ENCODE measurements at regions not wholly inside any gene's neighbourhood (a gene's known extent, or its start where the extent isn't known, plus 50 kb on each side); places are given as distances from the start of the nearest gene placed in this dataset.

DNA sequence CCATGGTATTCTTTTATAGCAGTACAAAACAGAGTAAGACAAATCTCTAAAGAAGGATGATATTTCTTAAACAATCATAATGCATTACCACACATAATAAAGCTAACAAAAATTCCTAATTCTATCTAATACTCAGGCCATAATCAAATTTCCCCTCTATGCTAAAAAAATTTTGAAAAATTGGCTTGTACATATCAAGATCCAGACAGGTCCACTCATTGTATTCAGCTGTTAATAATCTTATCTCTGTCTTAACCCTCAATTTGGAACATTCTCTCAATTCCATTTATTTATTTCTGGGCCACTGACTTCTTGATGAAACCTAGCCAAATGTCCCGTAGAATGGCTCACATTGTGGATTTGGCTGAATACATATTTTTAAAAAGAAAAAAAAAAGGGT lies 59.1 kb upstream of the PAX3 start:
- TF ChIP-seq CTCF (tag by site-specific recombination; IDR thresholded peaks at IDR 0.05) (no peak), ZNF274 (IDR thresholded peaks at IDR 0.05; ENCODE audit: low read length) (no peak), ZNF274 (tag by site-specific recombination; IDR thresholded peaks at IDR 0.05; ENCODE audit: borderline replicate concordance) (no peak), ZNF449 (tag by site-specific recombination; IDR thresholded peaks at IDR 0.05) (no peak), REST (tag by site-specific recombination; IDR thresholded peaks at IDR 0.05) (no peak), YY1 (tag by site-specific recombination; IDR thresholded peaks at IDR 0.05) (no peak), ZNF292 (tag by site-specific recombination; IDR thresholded peaks at IDR 0.05; ENCODE audit: borderline replicate concordance, low read depth) (no peak), ZNF184 (tag by site-specific recombination; IDR thresholded peaks at IDR 0.05) (no peak), SALL2 (tag by site-specific recombination; IDR thresholded peaks at IDR 0.05; ENCODE audit: borderline replicate concordance) (no peak), ZNF266 (tag by site-specific recombination; IDR thresholded peaks at IDR 0.05; ENCODE audit: low read depth) (no peak), ZNF747 (tag by site-specific recombination; IDR thresholded peaks at IDR 0.05) (no peak)
- TF ChIP-seq, protein P1, sequence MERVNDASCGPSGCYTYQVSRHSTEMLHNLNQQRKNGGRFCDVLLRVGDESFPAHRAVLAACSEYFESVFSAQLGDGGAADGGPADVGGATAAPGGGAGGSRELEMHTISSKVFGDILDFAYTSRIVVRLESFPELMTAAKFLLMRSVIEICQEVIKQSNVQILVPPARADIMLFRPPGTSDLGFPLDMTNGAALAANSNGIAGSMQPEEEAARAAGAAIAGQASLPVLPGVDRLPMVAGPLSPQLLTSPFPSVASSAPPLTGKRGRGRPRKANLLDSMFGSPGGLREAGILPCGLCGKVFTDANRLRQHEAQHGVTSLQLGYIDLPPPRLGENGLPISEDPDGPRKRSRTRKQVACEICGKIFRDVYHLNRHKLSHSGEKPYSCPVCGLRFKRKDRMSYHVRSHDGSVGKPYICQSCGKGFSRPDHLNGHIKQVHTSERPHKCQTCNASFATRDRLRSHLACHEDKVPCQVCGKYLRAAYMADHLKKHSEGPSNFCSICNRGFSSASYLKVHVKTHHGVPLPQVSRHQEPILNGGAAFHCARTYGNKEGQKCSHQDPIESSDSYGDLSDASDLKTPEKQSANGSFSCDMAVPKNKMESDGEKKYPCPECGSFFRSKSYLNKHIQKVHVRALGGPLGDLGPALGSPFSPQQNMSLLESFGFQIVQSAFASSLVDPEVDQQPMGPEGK (tag by site-specific recombination; IDR thresholded peaks at IDR 0.05): no peak

All from HEK293 (cell line).